Activated CD8-positive, alpha-beta memory T cell treated with anti-CD3 and anti-CD28 coated beads for 48 hours (primary cell): ENCODE measurements at regions not wholly inside any gene's neighbourhood (a gene's known extent, or its start where the extent isn't known, plus 50 kb on each side); places are given as distances from the start of the nearest gene placed in this dataset.

ENCODE experiments used
- DNase-seq, 3 experiments: peaks; one replicate each; pipeline ENCODE4 v3.0.0-alpha.2; 2020; ENCODE audit warnings: low read depth in 2 of 3, low spot score in 2 of 3

- no peak for DNase-seq
Measured at GRCh38 chr2:2771721-2772411, 440.8 kb upstream of the MYT1L start.

- no peak for DNase-seq
Measured at GRCh38 chr2:2769481-2770431, 438.7 kb upstream of the MYT1L start.

- DNase-seq: no peak
Measured at GRCh38 chr2:2768476-2768875, 437.4 kb upstream of the MYT1L start.

GRCh38 chr2:2767837-2768236 is 436.8 kb upstream of the MYT1L start:
- no peak for DNase-seq

- no peak for DNase-seq
Measured at GRCh38 chr2:2765839-2766495, 434.9 kb upstream of the MYT1L start.

- no peak for DNase-seq
Measured at GRCh38 chr2:2765176-2765800, 434.2 kb upstream of the MYT1L start.

- no peak for DNase-seq
Measured at GRCh38 chr2:2764739-2765138, 433.7 kb upstream of the MYT1L start.

- DNase-seq: no peak
Measured at GRCh38 chr2:2764001-2764355, 432.9 kb upstream of the MYT1L start.

- DNase-seq: no peak
Measured at GRCh38 chr2:2763351-2764000, 432.4 kb upstream of the MYT1L start.

GRCh38 chr2:2762913-2763312 is 431.8 kb upstream of the MYT1L start:
- no peak for DNase-seq

GRCh38 chr2:2762166-2762908 is 431.3 kb upstream of the MYT1L start:
- no peak for DNase-seq

GRCh38 chr2:2758793-2759367 is 427.8 kb upstream of the MYT1L start:
- DNase-seq: no peak

GRCh38 chr2:2757764-2758163 is 426.7 kb upstream of the MYT1L start:
- DNase-seq: no peak

- DNase-seq: no peak
Measured at GRCh38 chr2:2756886-2757285, 425.8 kb upstream of the MYT1L start.

GRCh38 chr2:2755990-2756389 is 424.9 kb upstream of the MYT1L start:
- no peak for DNase-seq

GRCh38 chr2:2754940-2755339 is 423.9 kb upstream of the MYT1L start:
- no peak for DNase-seq

- no peak for DNase-seq
Measured at GRCh38 chr2:2751715-2752315, 420.7 kb upstream of the MYT1L start.

- DNase-seq: no peak
Measured at GRCh38 chr2:2750867-2751714, 420.0 kb upstream of the MYT1L start.

- no peak for DNase-seq
Measured at GRCh38 chr2:2749206-2749598, 418.1 kb upstream of the MYT1L start.
